ENCODE measurements at regions not wholly inside any gene's neighbourhood (a gene's known extent, or its start where the extent isn't known, plus 50 kb on each side); places are given as distances from the start of the nearest gene placed in this dataset.

DNA sequence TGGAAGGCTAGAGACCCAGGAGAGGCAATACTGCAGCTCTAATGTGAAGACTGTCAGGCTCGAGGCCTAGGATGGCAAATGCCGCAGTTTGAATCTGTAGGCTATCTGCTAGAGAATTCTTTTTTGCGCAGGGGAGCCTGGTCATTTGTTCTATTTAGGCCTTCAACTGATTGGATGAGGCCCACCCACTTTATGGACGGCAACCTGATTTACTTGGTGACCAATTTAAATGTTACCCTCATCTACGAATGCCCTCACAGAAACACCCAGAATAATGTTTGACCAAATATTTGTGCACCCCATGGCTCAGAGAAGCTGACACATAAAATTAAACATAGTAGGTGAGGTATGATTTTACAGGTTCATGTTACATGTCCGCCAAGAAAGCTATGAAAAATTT lies 300.7 kb upstream of the GRM7 start:
- TF ChIP-seq ZNF207 (IDR thresholded peaks at IDR 0.05; ENCODE audit: borderline replicate concordance) (no peak), EEA1 (CRISPR knock-in tag; IDR thresholded peaks at IDR 0.05; ENCODE audit: borderline replicate concordance) (no peak)
